ENCODE measurements at regions not wholly inside any gene's neighbourhood (a gene's known extent, or its start where the extent isn't known, plus 50 kb on each side); places are given as distances from the start of the nearest gene placed in this dataset.

DNA sequence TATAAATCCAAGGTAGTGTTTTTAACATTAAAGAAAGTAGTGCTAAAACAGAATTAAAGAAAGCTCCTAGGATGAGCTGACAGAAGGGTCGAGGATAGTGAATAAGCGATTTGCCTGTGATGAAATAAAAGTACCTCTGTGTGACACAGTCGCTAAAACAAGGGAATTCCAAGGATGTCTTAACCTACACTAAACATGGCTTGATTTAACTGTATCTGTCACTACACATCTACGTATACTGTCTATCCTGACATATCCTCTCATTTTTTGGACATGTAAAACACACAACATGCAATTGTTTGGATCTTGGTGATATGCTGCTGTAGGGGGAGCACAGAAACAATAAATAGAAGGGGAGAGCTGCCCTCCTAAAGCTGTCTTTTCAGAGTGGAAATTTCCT, 580.8 kb upstream of the SLC8A1 start:
- TF ChIP-seq SIN3A (IDR thresholded peaks at IDR 0.05; ENCODE audit: borderline replicate concordance, insufficient read depth, low read length) (no peak), TAF1 (IDR thresholded peaks at IDR 0.05; ENCODE audit: borderline replicate concordance, insufficient read depth, low read length) (no peak), FOXP2 (optimal IDR thresholded peaks at IDR 0.05; ENCODE audit: borderline replicate concordance, extremely low read depth, extremely low read length, insufficient read depth) (no peak), POLR2AphosphoS5 (IDR thresholded peaks at IDR 0.05; ENCODE audit: low read depth, low read length) (no peak)
- TF ChIP-seq, protein P1, sequence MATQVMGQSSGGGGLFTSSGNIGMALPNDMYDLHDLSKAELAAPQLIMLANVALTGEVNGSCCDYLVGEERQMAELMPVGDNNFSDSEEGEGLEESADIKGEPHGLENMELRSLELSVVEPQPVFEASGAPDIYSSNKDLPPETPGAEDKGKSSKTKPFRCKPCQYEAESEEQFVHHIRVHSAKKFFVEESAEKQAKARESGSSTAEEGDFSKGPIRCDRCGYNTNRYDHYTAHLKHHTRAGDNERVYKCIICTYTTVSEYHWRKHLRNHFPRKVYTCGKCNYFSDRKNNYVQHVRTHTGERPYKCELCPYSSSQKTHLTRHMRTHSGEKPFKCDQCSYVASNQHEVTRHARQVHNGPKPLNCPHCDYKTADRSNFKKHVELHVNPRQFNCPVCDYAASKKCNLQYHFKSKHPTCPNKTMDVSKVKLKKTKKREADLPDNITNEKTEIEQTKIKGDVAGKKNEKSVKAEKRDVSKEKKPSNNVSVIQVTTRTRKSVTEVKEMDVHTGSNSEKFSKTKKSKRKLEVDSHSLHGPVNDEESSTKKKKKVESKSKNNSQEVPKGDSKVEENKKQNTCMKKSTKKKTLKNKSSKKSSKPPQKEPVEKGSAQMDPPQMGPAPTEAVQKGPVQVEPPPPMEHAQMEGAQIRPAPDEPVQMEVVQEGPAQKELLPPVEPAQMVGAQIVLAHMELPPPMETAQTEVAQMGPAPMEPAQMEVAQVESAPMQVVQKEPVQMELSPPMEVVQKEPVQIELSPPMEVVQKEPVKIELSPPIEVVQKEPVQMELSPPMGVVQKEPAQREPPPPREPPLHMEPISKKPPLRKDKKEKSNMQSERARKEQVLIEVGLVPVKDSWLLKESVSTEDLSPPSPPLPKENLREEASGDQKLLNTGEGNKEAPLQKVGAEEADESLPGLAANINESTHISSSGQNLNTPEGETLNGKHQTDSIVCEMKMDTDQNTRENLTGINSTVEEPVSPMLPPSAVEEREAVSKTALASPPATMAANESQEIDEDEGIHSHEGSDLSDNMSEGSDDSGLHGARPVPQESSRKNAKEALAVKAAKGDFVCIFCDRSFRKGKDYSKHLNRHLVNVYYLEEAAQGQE (IDR thresholded peaks at IDR 0.05; ENCODE audit: insufficient read depth in 1 of 2, low read depth in 2 of 2, low read length in 2 of 2), result no peak

DNA sequence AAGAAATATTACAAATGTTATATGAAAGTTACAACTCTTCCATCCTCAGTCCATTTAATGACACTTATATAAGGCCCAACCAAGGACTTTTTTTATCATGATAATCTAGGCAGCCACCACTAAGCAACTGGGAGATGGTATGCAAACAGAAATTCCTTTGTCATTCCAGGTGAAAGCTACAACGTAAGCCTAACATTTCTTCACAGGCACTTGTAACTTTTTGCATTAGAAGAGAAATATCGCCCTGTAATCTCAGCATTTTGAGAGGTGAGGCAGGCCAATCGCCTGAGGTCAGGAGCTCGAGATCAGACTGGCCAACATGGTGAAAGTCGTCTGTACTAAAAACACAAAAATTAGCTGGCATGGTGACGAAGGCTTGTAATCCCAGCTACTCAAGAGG, 581.2 kb upstream of the SLC8A1 start:
- TF ChIP-seq FOXP2 (optimal IDR thresholded peaks at IDR 0.05; ENCODE audit: borderline replicate concordance, extremely low read depth, extremely low read length, insufficient read depth) (no peak), POLR2AphosphoS5 (IDR thresholded peaks at IDR 0.05; ENCODE audit: low read depth, low read length) (no peak), SIN3A (IDR thresholded peaks at IDR 0.05; ENCODE audit: borderline replicate concordance, insufficient read depth, low read length) (no peak), TAF1 (IDR thresholded peaks at IDR 0.05; ENCODE audit: borderline replicate concordance, insufficient read depth, low read length) (no peak)
- TF ChIP-seq, protein P1 (IDR thresholded peaks at IDR 0.05; ENCODE audit: insufficient read depth in 1 of 2, low read depth in 2 of 2, low read length in 2 of 2), result no peak

DNA sequence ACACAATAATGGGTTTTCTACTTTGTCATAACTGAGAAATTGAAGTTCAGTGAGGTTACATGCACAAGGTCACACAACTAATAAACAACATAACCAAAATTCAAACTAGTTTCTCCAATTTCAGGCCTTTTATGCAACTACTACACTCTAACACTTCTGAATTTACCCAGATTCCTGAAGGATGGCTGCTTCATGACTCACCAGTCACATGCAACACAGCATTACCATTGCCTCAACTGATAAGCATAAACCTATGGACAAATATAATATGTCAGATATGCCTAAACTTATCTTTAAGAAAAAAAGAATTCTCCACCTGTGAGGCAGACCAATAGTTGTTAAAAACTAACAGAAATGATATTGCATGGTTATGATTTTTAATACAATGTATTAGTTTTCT, 586.5 kb upstream of the SLC8A1 start:
- TF ChIP-seq, protein P1 (IDR thresholded peaks at IDR 0.05; ENCODE audit: insufficient read depth in 1 of 2, low read depth in 2 of 2, low read length in 2 of 2), result no peak
- no peak for TF ChIP-seq TAF1 (IDR thresholded peaks at IDR 0.05; ENCODE audit: borderline replicate concordance, insufficient read depth, low read length)
- TF ChIP-seq FOXP2 (optimal IDR thresholded peaks at IDR 0.05; ENCODE audit: borderline replicate concordance, extremely low read depth, extremely low read length, insufficient read depth), result no peak
- TF ChIP-seq POLR2AphosphoS5 (IDR thresholded peaks at IDR 0.05; ENCODE audit: low read depth, low read length), result no peak
- TF ChIP-seq SIN3A (IDR thresholded peaks at IDR 0.05; ENCODE audit: borderline replicate concordance, insufficient read depth, low read length), result no peak

DNA sequence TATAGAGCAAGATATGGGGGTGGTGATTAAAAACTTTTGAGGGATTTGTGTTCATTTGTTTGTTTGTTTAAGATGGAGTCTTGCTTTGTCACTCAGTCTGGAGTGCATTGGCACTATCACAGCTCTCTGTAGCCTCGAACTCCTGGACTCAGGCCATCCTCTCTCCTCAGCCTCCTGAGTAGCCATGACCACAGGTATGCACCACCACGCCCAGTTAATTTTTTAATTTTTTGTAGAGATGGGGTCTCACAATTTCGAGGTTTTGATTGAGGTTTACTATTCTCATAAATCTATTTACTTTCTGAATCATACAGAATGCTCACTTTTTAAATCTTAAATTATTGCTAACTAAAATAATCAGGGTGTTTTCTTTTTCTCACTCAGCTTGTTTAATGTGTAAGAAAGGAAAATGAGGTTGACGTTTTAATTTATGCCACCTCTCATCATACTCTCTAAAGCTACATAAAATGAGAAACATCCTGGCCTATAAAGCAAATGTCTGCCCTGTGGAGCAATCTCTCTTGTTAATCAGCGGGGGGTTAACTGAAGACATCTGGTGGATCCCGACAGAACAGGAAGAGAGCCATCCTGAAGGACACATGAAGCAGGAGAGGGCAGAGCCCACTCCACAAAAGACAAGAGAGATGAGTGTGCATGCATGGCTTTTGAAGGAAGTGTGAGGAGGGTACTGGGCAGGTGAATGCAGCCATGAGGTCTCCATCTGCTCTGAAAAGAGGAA, 589.1 kb upstream of the SLC8A1 start:
- TF ChIP-seq, protein P1 (IDR thresholded peaks at IDR 0.05; ENCODE audit: insufficient read depth in 1 of 2, low read depth in 2 of 2, low read length in 2 of 2), result no peak
- no peak for TF ChIP-seq SIN3A (IDR thresholded peaks at IDR 0.05; ENCODE audit: borderline replicate concordance, insufficient read depth, low read length)
- TF ChIP-seq FOXP2 (optimal IDR thresholded peaks at IDR 0.05; ENCODE audit: borderline replicate concordance, extremely low read depth, extremely low read length, insufficient read depth), result no peak
- TF ChIP-seq TAF1 (IDR thresholded peaks at IDR 0.05; ENCODE audit: borderline replicate concordance, insufficient read depth, low read length), result no peak
